HG03025 (cell line): ENCODE measurements at regions not wholly inside any gene's neighbourhood (a gene's known extent, or its start where the extent isn't known, plus 50 kb on each side); places are given as distances from the start of the nearest gene placed in this dataset.
"Not testable (repeated sequence)": the region's sequence is repeated elsewhere in the genome, so short reads cannot be mapped to it uniquely, and the experiment has no call there.

ENCODE experiments used
- ATAC-seq: cut with Tn5 transposase; IDR thresholded peaks from one replicate; pipeline ENCODE4 v1.9.1; 2021; ENCODE audit warnings: mild to moderate bottlenecking, moderate library complexity; ENCODE audit not compliant: unreplicated experiment, low FRiP score

GRCh38 chr17:71431146-71431545, 689.7 kb upstream of the SOX9 start:
- ATAC-seq: no peak

- no peak for ATAC-seq
Measured at GRCh38 chr17:71432378-71433315, 688.2 kb upstream of the SOX9 start.

GRCh38 chr17:71434716-71435115, 686.1 kb upstream of the SOX9 start:
- ATAC-seq: no peak

GRCh38 chr17:71436479-71436878, 684.3 kb upstream of the SOX9 start:
- no peak for ATAC-seq

GRCh38 chr17:71437166-71437565, 683.7 kb upstream of the SOX9 start:
- ATAC-seq: no peak

- ATAC-seq: no peak
Measured at GRCh38 chr17:71438631-71439146, 682.1 kb upstream of the SOX9 start.

- no peak for ATAC-seq
Measured at GRCh38 chr17:71440513-71440912, 680.3 kb upstream of the SOX9 start.

- no peak for ATAC-seq
Measured at GRCh38 chr17:71441098-71441497, 679.7 kb upstream of the SOX9 start.

- ATAC-seq: no peak
Measured at GRCh38 chr17:71444078-71444477, 676.7 kb upstream of the SOX9 start.

- no peak for ATAC-seq
Measured at GRCh38 chr17:71446645-71447437, 674.0 kb upstream of the SOX9 start.

- ATAC-seq: no peak
Measured at GRCh38 chr17:71447644-71448043, 673.2 kb upstream of the SOX9 start.

- not testable (repeated sequence) for ATAC-seq
Measured at GRCh38 chr17:71450657-71451056, 670.2 kb upstream of the SOX9 start.

GRCh38 chr17:71453876-71454422, 666.9 kb upstream of the SOX9 start:
- ATAC-seq: no peak

GRCh38 chr17:71455219-71455618, 665.6 kb upstream of the SOX9 start:
- ATAC-seq: no peak

- no peak for ATAC-seq
Measured at GRCh38 chr17:71458322-71458721, 662.5 kb upstream of the SOX9 start.

GRCh38 chr17:71460943-71461342, 659.9 kb upstream of the SOX9 start:
- no peak for ATAC-seq

GRCh38 chr17:71461498-71462169, 659.2 kb upstream of the SOX9 start:
- ATAC-seq: no peak

- ATAC-seq: no peak
Measured at GRCh38 chr17:71464241-71464640, 656.6 kb upstream of the SOX9 start.

- no peak for ATAC-seq
Measured at GRCh38 chr17:71464751-71465150, 656.1 kb upstream of the SOX9 start.

- no peak for ATAC-seq
Measured at GRCh38 chr17:71467719-71468118, 653.1 kb upstream of the SOX9 start.
